MM.1S (cell line): ENCODE measurements at regions not wholly inside any gene's neighbourhood (a gene's known extent, or its start where the extent isn't known, plus 50 kb on each side); places are given as distances from the start of the nearest gene placed in this dataset.
"Not testable (repeated sequence)": the region's sequence is repeated elsewhere in the genome, so short reads cannot be mapped to it uniquely, and the experiment has no call there.

Experiments
- EZH2 ChIP-seq: fragments of 300-600 bp; sonication (generic); optimal IDR thresholded peaks from 2 replicates; pipeline ENCODE3; 2017; ENCODE audit warnings: low read depth, mild to moderate bottlenecking, antibody characterized with exemption, low read length, mixed read lengths
- EZH2phosphoT487 ChIP-seq: fragments of 300-600 bp; sonication (generic); IDR thresholded peaks from 2 replicates; pipeline ENCODE4 v1.6.1; 2018; ENCODE audit warnings: antibody characterized with exemption, low read length
- TF ChIP-seq, protein P1 (sequence below): fragments of 300-600 bp; sonication (generic); IDR thresholded peaks from 2 replicates; pipeline ENCODE4 v1.5.1; 2016; ENCODE audit warnings: antibody characterized with exemption, low read length, mixed read lengths

DNA sequence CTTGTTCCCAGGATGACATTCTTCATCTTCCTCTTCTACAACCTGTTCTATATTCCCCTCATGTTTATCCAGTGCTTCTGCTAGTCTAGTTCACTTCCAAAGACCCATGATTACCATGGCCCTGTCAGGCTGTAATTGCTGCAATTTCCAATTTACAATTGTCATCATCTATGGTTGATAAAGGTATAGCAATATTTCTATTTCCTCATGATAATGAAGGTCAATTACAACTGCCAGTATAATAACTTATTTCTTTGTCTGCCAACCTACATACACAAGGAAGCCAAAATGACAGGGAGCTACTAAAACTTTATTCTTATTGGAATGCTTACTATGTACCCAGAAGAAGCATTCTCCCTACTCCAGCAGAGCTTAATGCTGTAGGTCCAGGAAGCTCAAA lies 410.3 kb downstream of the OR4F29 start:
- TF ChIP-seq, protein P1, sequence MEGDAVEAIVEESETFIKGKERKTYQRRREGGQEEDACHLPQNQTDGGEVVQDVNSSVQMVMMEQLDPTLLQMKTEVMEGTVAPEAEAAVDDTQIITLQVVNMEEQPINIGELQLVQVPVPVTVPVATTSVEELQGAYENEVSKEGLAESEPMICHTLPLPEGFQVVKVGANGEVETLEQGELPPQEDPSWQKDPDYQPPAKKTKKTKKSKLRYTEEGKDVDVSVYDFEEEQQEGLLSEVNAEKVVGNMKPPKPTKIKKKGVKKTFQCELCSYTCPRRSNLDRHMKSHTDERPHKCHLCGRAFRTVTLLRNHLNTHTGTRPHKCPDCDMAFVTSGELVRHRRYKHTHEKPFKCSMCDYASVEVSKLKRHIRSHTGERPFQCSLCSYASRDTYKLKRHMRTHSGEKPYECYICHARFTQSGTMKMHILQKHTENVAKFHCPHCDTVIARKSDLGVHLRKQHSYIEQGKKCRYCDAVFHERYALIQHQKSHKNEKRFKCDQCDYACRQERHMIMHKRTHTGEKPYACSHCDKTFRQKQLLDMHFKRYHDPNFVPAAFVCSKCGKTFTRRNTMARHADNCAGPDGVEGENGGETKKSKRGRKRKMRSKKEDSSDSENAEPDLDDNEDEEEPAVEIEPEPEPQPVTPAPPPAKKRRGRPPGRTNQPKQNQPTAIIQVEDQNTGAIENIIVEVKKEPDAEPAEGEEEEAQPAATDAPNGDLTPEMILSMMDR: not testable (repeated sequence)
- not testable (repeated sequence) for TF ChIP-seq EZH2, EZH2phosphoT487
